PC-9 (cell line): ENCODE measurements at regions not wholly inside any gene's neighbourhood (a gene's known extent, or its start where the extent isn't known, plus 50 kb on each side); places are given as distances from the start of the nearest gene placed in this dataset.

Source experiments
- CTCF ChIP-seq: fragments of 200-600 bp; sonication (generic); conservative IDR thresholded peaks from 2 replicates; pipeline ENCODE4 v1.6.1; 2017; ENCODE audit warnings: mixed run types, antibody characterized with exemption, mild to moderate bottlenecking, moderate library complexity
- EZH2 ChIP-seq: fragments of 200-600 bp; sonication (generic); IDR thresholded peaks from 2 replicates; pipeline ENCODE4 v1.8.0; 2017; ENCODE audit warnings: antibody characterized with exemption, low read depth

GRCh38 chr4:130027973-130028372 is 932.0 kb downstream of the C4orf33 start:
- TF ChIP-seq CTCF, result no peak
- no peak for TF ChIP-seq EZH2
